WTC11 (cell line): ENCODE measurements at regions not wholly inside any gene's neighbourhood (a gene's known extent, or its start where the extent isn't known, plus 50 kb on each side); places are given as distances from the start of the nearest gene placed in this dataset.

ENCODE experiments used
- ATAC-seq: fragments of 200-7000 bp; cut with Tn5 transposase; 2 replicates; pipeline ENCODE4 v1.10.0; 2021; ENCODE audit warnings: mild to moderate bottlenecking, moderate library complexity
- CTCF ChIA-PET: fragments of 300-600 bp; sonication (Branson Sonifier 250); formaldehyde crosslinking; loops from one replicate; lab custom pipeline; 2021; ENCODE audit warnings: antibody characterized with exemption; lab: Charles Lee
- POLR2A ChIA-PET: fragments of 350-600 bp; sonication (Branson Sonifier 250); formaldehyde crosslinking; loops from one replicate; lab custom pipeline; 2021; ENCODE audit warnings: antibody characterized with exemption; lab: Charles Lee
- DNase-seq: peaks from one replicate; pipeline ENCODE4 v3.0.0; 2021; ENCODE audit warnings: low spot score
- H3K27ac Mint-ChIP-seq: 2 replicates; pipeline ENCODE4 v1.8.0; 2021; ENCODE audit warnings: mixed read lengths
- H3K27me3 Mint-ChIP-seq: 2 replicates; pipeline ENCODE4 v1.8.0; 2021; ENCODE audit warnings: low read depth, mild to moderate bottlenecking, moderate library complexity, mixed read lengths
- H3K36me3 Mint-ChIP-seq: 2 replicates; pipeline ENCODE4 v1.8.0; 2021; ENCODE audit warnings: mixed read lengths
- H3K4me1 Mint-ChIP-seq: 2 replicates; pipeline ENCODE4 v1.8.0; 2022; ENCODE audit warnings: mixed read lengths
- H3K4me3 Mint-ChIP-seq: 2 replicates; pipeline ENCODE4 v1.8.0; 2021; ENCODE audit warnings: mild to moderate bottlenecking, moderate library complexity, mixed read lengths
- H3K9me3 Mint-ChIP-seq: 2 replicates; pipeline ENCODE4 v1.8.0; 2021; ENCODE audit warnings: mixed read lengths
- ATF2 ChIP-seq: sonication (generic); formaldehyde crosslinking; IDR thresholded peaks from 2 replicates; pipeline ENCODE4 v1.8.1; 2022; ENCODE audit warnings: low read depth, missing genetic modification reagents, borderline replicate concordance
- CREB1 ChIP-seq: sonication (generic); formaldehyde crosslinking; IDR thresholded peaks from 2 replicates; pipeline ENCODE4 v1.8.0; 2023; ENCODE audit warnings: mild to moderate bottlenecking, missing genetic modification reagents
- EMX1 ChIP-seq: fragments of 250-450 bp; sonication (Bioruptor Pico); IDR thresholded peaks from 2 replicates; pipeline ENCODE4 v1.8.0; 2021; ENCODE audit warnings: mild to moderate bottlenecking
- ESRRA ChIP-seq: sonication (generic); formaldehyde crosslinking; IDR thresholded peaks from 2 replicates; pipeline ENCODE4 v1.8.1; 2022; ENCODE audit warnings: mild to moderate bottlenecking, missing genetic modification reagents, borderline replicate concordance
- ETV6 ChIP-seq: sonication (generic); formaldehyde crosslinking; IDR thresholded peaks from 2 replicates; pipeline ENCODE4 v1.8.1; 2022; ENCODE audit warnings: mild to moderate bottlenecking, missing genetic modification reagents
- FOXJ3 ChIP-seq: sonication (generic); formaldehyde crosslinking; IDR thresholded peaks from 2 replicates; pipeline ENCODE4 v1.9.0; 2021; ENCODE audit warnings: missing genetic modification reagents, mild to moderate bottlenecking, borderline replicate concordance
- FOXK1 ChIP-seq: sonication (generic); formaldehyde crosslinking; IDR thresholded peaks from 2 replicates; pipeline ENCODE4 v1.8.0; 2022; ENCODE audit warnings: mild to moderate bottlenecking, moderate library complexity, missing genetic modification reagents
- GTF2I ChIP-seq: fragments of 250-450 bp; sonication (Bioruptor Pico); conservative IDR thresholded peaks from 2 replicates; pipeline ENCODE4 v1.4.0; 2021; ENCODE audit warnings: mild to moderate bottlenecking
- IRF1 ChIP-seq: sonication (generic); formaldehyde crosslinking; IDR thresholded peaks from 2 replicates; pipeline ENCODE4 v1.8.0; 2023; ENCODE audit warnings: missing genetic modification reagents
- IRF2 ChIP-seq: sonication (generic); formaldehyde crosslinking; IDR thresholded peaks from 2 replicates; pipeline ENCODE4 v1.8.0; 2022; ENCODE audit warnings: low read depth, missing genetic modification reagents, borderline replicate concordance
- MLX ChIP-seq: sonication (generic); formaldehyde crosslinking; IDR thresholded peaks from 2 replicates; pipeline ENCODE4 v1.8.1; 2023; ENCODE audit warnings: mild to moderate bottlenecking, missing genetic modification reagents, moderate library complexity
- MYBL2 ChIP-seq: sonication (generic); formaldehyde crosslinking; IDR thresholded peaks from 2 replicates; pipeline ENCODE4 v1.8.1; 2023; ENCODE audit warnings: mild to moderate bottlenecking, moderate library complexity, missing genetic modification reagents
- NFE2L1 ChIP-seq: sonication (generic); formaldehyde crosslinking; IDR thresholded peaks from 2 replicates; pipeline ENCODE4 v1.8.1; 2023; ENCODE audit warnings: missing genetic modification reagents
- NR1H2 ChIP-seq: sonication (generic); formaldehyde crosslinking; IDR thresholded peaks from 2 replicates; pipeline ENCODE4 v1.9.0; 2021; ENCODE audit warnings: mild to moderate bottlenecking, moderate library complexity, missing genetic modification reagents
- NR2C2 ChIP-seq: sonication (generic); formaldehyde crosslinking; IDR thresholded peaks from 2 replicates; pipeline ENCODE4 v1.8.0; 2022; ENCODE audit warnings: mild to moderate bottlenecking, missing genetic modification reagents
- SOX15 ChIP-seq: fragments of 250-450 bp; sonication (Bioruptor Pico); IDR thresholded peaks from 2 replicates; pipeline ENCODE4 v1.9.0; 2021; ENCODE audit warnings: mild to moderate bottlenecking
- SP1 ChIP-seq: sonication (generic); formaldehyde crosslinking; conservative IDR thresholded peaks from 2 replicates; pipeline ENCODE4 v1.8.1; 2022; ENCODE audit warnings: missing genetic modification reagents
- STAT6 ChIP-seq: sonication (generic); formaldehyde crosslinking; conservative IDR thresholded peaks from 2 replicates; pipeline ENCODE4 v1.8.1; 2023; ENCODE audit warnings: mild to moderate bottlenecking, low read depth, missing genetic modification reagents, moderate library complexity
- TEAD4 ChIP-seq: sonication (generic); formaldehyde crosslinking; IDR thresholded peaks from 2 replicates; pipeline ENCODE4 v1.8.0; 2022; ENCODE audit warnings: mild to moderate bottlenecking, missing genetic modification reagents
- USF1 ChIP-seq: sonication (generic); formaldehyde crosslinking; IDR thresholded peaks from 2 replicates; pipeline ENCODE4 v1.8.0; 2022; ENCODE audit warnings: mild to moderate bottlenecking, missing genetic modification reagents
- USF2 ChIP-seq: sonication (generic); formaldehyde crosslinking; IDR thresholded peaks from 2 replicates; pipeline ENCODE4 v1.8.1; 2023; ENCODE audit warnings: mild to moderate bottlenecking, missing genetic modification reagents, moderate library complexity
- ZMAT4 ChIP-seq: fragments of 250-450 bp; sonication (Bioruptor Pico); IDR thresholded peaks from 2 replicates; pipeline ENCODE4 v1.9.0; 2021; ENCODE audit warnings: mild to moderate bottlenecking
- ZNF121 ChIP-seq: sonication (generic); formaldehyde crosslinking; IDR thresholded peaks from 2 replicates; pipeline ENCODE4 v1.8.0; 2023; ENCODE audit warnings: missing genetic modification reagents
- ZNF263 ChIP-seq: sonication (generic); formaldehyde crosslinking; IDR thresholded peaks from 2 replicates; pipeline ENCODE4 v1.8.1; 2022; ENCODE audit warnings: low read depth, mild to moderate bottlenecking, moderate library complexity, missing genetic modification reagents
- ZNF317 ChIP-seq: sonication (generic); formaldehyde crosslinking; IDR thresholded peaks from 2 replicates; pipeline ENCODE4 v1.8.1; 2023; ENCODE audit warnings: low read depth, mild to moderate bottlenecking, moderate library complexity, missing genetic modification reagents, borderline replicate concordance

GRCh38 chr1:212162635-212163034 is 122.6 kb upstream of the PPP2R5A start (continued):
- TF ChIP-seq TEAD4 (CRISPR knock-in tag), result no peak
- TF ChIP-seq ZNF263, result no peak
- no peak for TF ChIP-seq MYBL2

GRCh38 chr1:212164095-212164872 is 120.9 kb upstream of the PPP2R5A start:
- TF ChIP-seq IRF2 (CRISPR knock-in tag) (no peak), USF1 (no peak), ZNF121 (CRISPR knock-in tag) (no peak), MLX (CRISPR knock-in tag) (no peak), ATF2 (CRISPR knock-in tag) (no peak), SOX15 (CRISPR knock-in tag) (no peak), ETV6 (CRISPR knock-in tag) (no peak), GTF2I (CRISPR knock-in tag) (no peak), STAT6 (CRISPR knock-in tag) (no peak), FOXJ3 (no peak), ZMAT4 (CRISPR knock-in tag) (no peak)
- ChIA-PET CTCF (no interaction called here), POLR2A (no interaction called here)
- ATAC-seq (no peak), DNase-seq (no peak)
- H3K9me3 Mint-ChIP-seq, result no peaks in the 10 kb centered on the region
- H3K27me3 Mint-ChIP-seq, result no peaks in the 10 kb centered on the region
- H3K36me3 Mint-ChIP-seq, result no peaks in the 10 kb centered on the region
- H3K27ac Mint-ChIP-seq, result no peak overlapping the region
- no peak overlapping the region for H3K4me3 Mint-ChIP-seq
- H3K4me1 Mint-ChIP-seq, result no peaks in the 10 kb centered on the region

- no peak overlapping the region for H3K27ac Mint-ChIP-seq
- no peak overlapping the region for H3K4me3 Mint-ChIP-seq
- no peaks in the 10 kb centered on the region for H3K36me3 Mint-ChIP-seq
- DNase-seq (no peak), ATAC-seq (no peak)
- CTCF ChIA-PET, result no interaction called here
- H3K4me1 Mint-ChIP-seq, result no peaks in the 10 kb centered on the region
- no peaks in the 10 kb centered on the region for H3K27me3 Mint-ChIP-seq
- no peaks in the 10 kb centered on the region for H3K9me3 Mint-ChIP-seq
- POLR2A ChIA-PET, result no interaction called here
- no peak for TF ChIP-seq USF2
- no peak for TF ChIP-seq ESRRA (CRISPR knock-in tag)
- TF ChIP-seq CREB1 (CRISPR knock-in tag), result no peak
- TF ChIP-seq NR1H2 (CRISPR knock-in tag), result no peak
- no peak for TF ChIP-seq ETV6 (CRISPR knock-in tag)
- TF ChIP-seq IRF1 (CRISPR knock-in tag), result no peak
- TF ChIP-seq EMX1, result no peak
- no peak for TF ChIP-seq FOXK1 (CRISPR knock-in tag)
- no peak for TF ChIP-seq ZNF317 (CRISPR knock-in tag)
- TF ChIP-seq ZNF121 (CRISPR knock-in tag), result no peak
- no peak for TF ChIP-seq SP1 (CRISPR knock-in tag)
- no peak for TF ChIP-seq NR2C2 (CRISPR knock-in tag)
- no peak for TF ChIP-seq NFE2L1 (CRISPR knock-in tag)
These were observed 119.0 kb upstream of the PPP2R5A start for GRCh38 chr1:212166244-212166643.
